SK-N-SH (cell line): ENCODE measurements at regions not wholly inside any gene's neighbourhood (a gene's known extent, or its start where the extent isn't known, plus 50 kb on each side); places are given as distances from the start of the nearest gene placed in this dataset.

ENCODE experiments used
- CTCF ChIA-PET: fragments of 300-600, 350-600 bp; formaldehyde crosslinking; extraction: SDS; loops from one replicate; lab custom pipeline; 2021; lab: Yijun Ruan, JAX
- POLR2A ChIA-PET: fragments of 350-600 bp; sonication (Branson Sonifier 250); formaldehyde crosslinking; extraction: SDS; loops from one replicate; lab custom pipeline; 2020; ENCODE audit warnings: antibody characterized with exemption, inconsistent platforms; lab: Yijun Ruan, JAX
- DNase-seq: peaks from one replicate; pipeline ENCODE4 v3.0.0; 2012
- H2AFZ ChIP-seq: fragments of 200-600 bp; sonication (generic); 2 replicates; pipeline ENCODE4 v1.8.1; 2016; ENCODE audit warnings: antibody characterized with exemption, mild to moderate bottlenecking, low read depth
- H3F3A ChIP-seq: fragments of 200-600 bp; sonication (generic); replicated peaks from 2 replicates; pipeline ENCODE3; 2016; ENCODE audit warnings: antibody characterized with exemption, mild to moderate bottlenecking; ENCODE audit not compliant: insufficient read depth
- H3K27ac ChIP-seq, 2 experiments: fragments of 200-500 bp in 1 of 2; fragments of 200-600 bp in 1 of 2; sonication (Bioruptor generic) in 1 of 2; sonication (generic), shearing (Covaris generic) in 1 of 2; 2 replicates each; pipeline versions ENCODE4 v1.5.1 to v1.6.1; 2014 to 2016; ENCODE audit warnings: low read depth in 2 of 2, inconsistent platforms in 1 of 2, low read length in 1 of 2, mild to moderate bottlenecking in 1 of 2, mixed read lengths in 1 of 2
- H3K27me3 ChIP-seq: fragments of 200-600 bp; sonication (generic), shearing (Covaris generic); 2 replicates; pipeline ENCODE4 v1.6.1; 2016; ENCODE audit warnings: mixed run types; ENCODE audit not compliant: insufficient read depth
- H3K36me3 ChIP-seq, 2 experiments: fragments of 200-500 bp in 1 of 2; fragments of 200-600 bp in 1 of 2; sonication (Bioruptor generic) in 1 of 2; sonication (generic) in 1 of 2; replicated peaks in 1 of 2; 2 replicates each; pipeline versions ENCODE3 to v1.5.1; 2014 to 2016; ENCODE audit warnings: low read length in 1 of 2, mild to moderate bottlenecking in 1 of 2; ENCODE audit not compliant: insufficient read depth in 2 of 2, control insufficient read depth in 1 of 2
- H3K4me1 ChIP-seq, 2 experiments: fragments of 200-500 bp in 1 of 2; fragments of 200-600 bp in 1 of 2; sonication (Bioruptor generic) in 1 of 2; sonication (generic), shearing (Covaris generic) in 1 of 2; 2 replicates each; pipeline versions ENCODE4 v1.5.1 to v1.6.1; 2014 to 2016; ENCODE audit warnings: low read depth in 1 of 2, low read length in 1 of 2, mixed run types in 1 of 2; ENCODE audit not compliant: insufficient read depth in 2 of 2, control insufficient read depth in 1 of 2
- H3K4me2 ChIP-seq: fragments of 200-600 bp; sonication (generic), shearing (Covaris generic); 2 replicates; pipeline ENCODE4 v1.6.1; 2017; ENCODE audit warnings: mixed run types
- H3K4me3 ChIP-seq, 2 experiments: fragments of 200-500 bp in 1 of 2; fragments of 200-600 bp in 1 of 2; sonication (Bioruptor generic) in 1 of 2; sonication (generic), shearing (Covaris generic) in 1 of 2; 2 replicates each; pipeline versions ENCODE4 v1.5.1 to v1.8.1; 2014 to 2016; ENCODE audit warnings: low read depth in 2 of 2, inconsistent platforms in 1 of 2, low read length in 1 of 2, mild to moderate bottlenecking in 1 of 2, mixed read lengths in 1 of 2, moderate library complexity in 1 of 2
- H3K79me2 ChIP-seq: fragments of 200-600 bp; sonication (generic); 2 replicates; pipeline ENCODE4 v1.8.1; 2017; ENCODE audit warnings: mild to moderate bottlenecking; ENCODE audit not compliant: insufficient read depth
- H3K9ac ChIP-seq: fragments of 200-600 bp; sonication (generic); 2 replicates; pipeline ENCODE4 v1.6.1; 2017; ENCODE audit warnings: mixed run types
- H3K9me2 ChIP-seq: fragments of 200-600 bp; sonication (generic); 2 replicates; pipeline ENCODE4 v1.6.1; 2017; ENCODE audit warnings: mixed run types
- H3K9me3 ChIP-seq: fragments of 200-600 bp; sonication (generic); 2 replicates; pipeline ENCODE4 v1.6.1; 2017; ENCODE audit warnings: mixed run types, mild to moderate bottlenecking, moderate library complexity
- H4K20me1 ChIP-seq: fragments of 200-600 bp; sonication (generic); 2 replicates; pipeline ENCODE4 v1.6.1; 2017; ENCODE audit warnings: mild to moderate bottlenecking, mixed run types; ENCODE audit not compliant: insufficient read depth
- CHD2 ChIP-seq: fragments of 150-350 bp; IDR thresholded peaks from 2 replicates; pipeline ENCODE4 v1.6.1; 2018; ENCODE audit warnings: low read length; ENCODE audit not compliant: partially characterized antibody
- CTCF ChIP-seq: fragments of 200-600 bp; sonication (generic); IDR thresholded peaks from 2 replicates; pipeline ENCODE4 v1.6.1; 2017; ENCODE audit warnings: antibody characterized with exemption, mild to moderate bottlenecking, moderate library complexity
- ELF1 ChIP-seq: IDR thresholded peaks from 2 replicates; pipeline ENCODE4 v1.4.0; 2012
- EP300 ChIP-seq, 2 experiments: IDR thresholded peaks; 2 replicates each; pipeline versions ENCODE4 v1.4.0 to v1.6.1; 2012; ENCODE audit warnings: borderline replicate concordance in 1 of 2, low read depth in 1 of 2, low read length in 1 of 2
- FOSL2 ChIP-seq: IDR thresholded peaks from 2 replicates; pipeline ENCODE4 v1.4.0; 2012; ENCODE audit warnings: low read depth, mild to moderate bottlenecking, moderate library complexity, borderline replicate concordance
- GABPA ChIP-seq: IDR thresholded peaks from 2 replicates; pipeline ENCODE4 v1.4.0; 2012; ENCODE audit warnings: low read depth, mild to moderate bottlenecking
- JUND ChIP-seq: IDR thresholded peaks from 2 replicates; pipeline ENCODE4 v1.4.0; 2012
- NFIC ChIP-seq: IDR thresholded peaks from 2 replicates; pipeline ENCODE4 v1.4.0; 2012; ENCODE audit warnings: borderline replicate concordance
- NRF1 ChIP-seq: IDR thresholded peaks from 2 replicates; pipeline ENCODE4 v1.6.1; 2012; ENCODE audit warnings: low read depth, mild to moderate bottlenecking, low read length
- PBX3 ChIP-seq: IDR thresholded peaks from 2 replicates; pipeline ENCODE4; 2012
- RFX5 ChIP-seq: IDR thresholded peaks from 2 replicates; pipeline ENCODE4 v1.6.1; 2012; ENCODE audit warnings: mild to moderate bottlenecking, improper control_type of control experiment, low read length
- SMC3 ChIP-seq: IDR thresholded peaks from 2 replicates; pipeline ENCODE4 v1.6.1; 2012; ENCODE audit warnings: low read depth, low read length, improper control_type of control experiment
- TEAD4 ChIP-seq: IDR thresholded peaks from 2 replicates; pipeline ENCODE4 v1.4.0; 2012; ENCODE audit warnings: mild to moderate bottlenecking, borderline replicate concordance; ENCODE audit not compliant: insufficient read depth
- USF2 ChIP-seq: fragments of 150-350 bp; IDR thresholded peaks from 2 replicates; pipeline ENCODE4 v1.6.1; 2017; ENCODE audit warnings: antibody characterized with exemption, low read length, low read depth, borderline replicate concordance
- YY1 ChIP-seq: IDR thresholded peaks from 2 replicates; pipeline ENCODE4 v1.4.0; 2012; ENCODE audit warnings: low read depth, mild to moderate bottlenecking
- WGBS: methylation state at CpG from one replicate; pipeline ENCODE4 v1.1.6; 2017; ENCODE audit warnings: low lambda C conversion rate; 5-methylcytosine and 5-hydroxymethylcytosine counted together

GRCh38 chr1:195981448-195982139 lies 626.6 kb downstream of the KCNT2 start (continued):
- TF ChIP-seq USF2 (no peak), YY1 (no peak)

- CTCF ChIA-PET: interaction anchor here (0.8 kb wide), 1 partner anchor 15 kb away, joined by 4 read pairs; no protein-coding TSS in a partner anchor
- POLR2A ChIA-PET: no interaction called here
- H3K4me1 ChIP-seq: no peaks in the 10 kb centered on the region; a peak in 1 of 4 replicates
Measured at GRCh38 chr1:195979646-195980045, 628.6 kb downstream of the KCNT2 start.

More at GRCh38 chr1:195979646-195980045, 628.6 kb downstream of the KCNT2 start:
- H3K9me3 ChIP-seq: no peaks in the 10 kb centered on the region
- no peak overlapping the region for H2AFZ ChIP-seq
- no peaks in the 10 kb centered on the region for H3K27me3 ChIP-seq
- H3K4me3 ChIP-seq: no peak overlapping the region
- H3K9me2 ChIP-seq: no peaks in the 10 kb centered on the region
- TF ChIP-seq CTCF (no peak), GABPA (no peak), ELF1 (no peak), NFIC (no peak), PBX3 (no peak), EP300 (IDR thresholded peaks at IDR 0.05; ENCODE audit: borderline replicate concordance in 1 of 2, low read depth in 1 of 2, low read length in 1 of 2) (no peak), CHD2 (no peak), FOSL2 (no peak), NRF1 (no peak), TEAD4 (no peak), RFX5 (no peak), JUND (no peak), SMC3 (no peak)
- WGBS: 29% methylated on average over 1 of the region's 1 CpG
- H3K9ac ChIP-seq: no peak overlapping the region
- H3K36me3 ChIP-seq: no peaks in the 10 kb centered on the region
- no peaks in the 10 kb centered on the region for H3K79me2 ChIP-seq
- no peak overlapping the region for H3K4me2 ChIP-seq
- no peaks in the 10 kb centered on the region for H3F3A ChIP-seq
- no peak for DNase-seq
- no peaks in the 10 kb centered on the region for H4K20me1 ChIP-seq
- H3K27ac ChIP-seq: no peak overlapping the region
